ENCODE measurements at regions not wholly inside any gene's neighbourhood (a gene's known extent, or its start where the extent isn't known, plus 50 kb on each side); places are given as distances from the start of the nearest gene placed in this dataset.
A peak's percentile ranks its signal among the peaks of the same experiment; 100 is the strongest.

DNA sequence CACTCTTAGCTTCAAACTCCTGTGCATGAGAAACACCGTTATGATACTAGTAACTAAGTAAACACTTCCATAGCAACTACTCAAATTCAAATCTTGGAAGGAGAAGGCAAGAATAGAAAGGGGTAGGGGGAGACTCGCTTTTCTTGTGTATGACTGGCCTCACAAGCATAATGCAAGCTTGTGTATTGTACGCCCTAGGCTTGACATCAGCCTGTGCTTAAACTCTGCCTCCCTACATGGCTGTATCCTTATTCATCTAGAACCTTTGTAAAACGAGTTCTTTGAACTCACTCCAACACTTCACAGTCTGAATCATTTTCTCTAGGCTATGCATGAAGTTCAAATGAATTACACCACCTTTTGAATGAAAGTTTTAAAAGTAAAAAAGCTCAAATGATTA, 1071.2 kb upstream of the ADGRL3 start:
- DNase-seq (ENCODE audit: low spot score) (no peak), FAIRE-seq (no peak)

DNA sequence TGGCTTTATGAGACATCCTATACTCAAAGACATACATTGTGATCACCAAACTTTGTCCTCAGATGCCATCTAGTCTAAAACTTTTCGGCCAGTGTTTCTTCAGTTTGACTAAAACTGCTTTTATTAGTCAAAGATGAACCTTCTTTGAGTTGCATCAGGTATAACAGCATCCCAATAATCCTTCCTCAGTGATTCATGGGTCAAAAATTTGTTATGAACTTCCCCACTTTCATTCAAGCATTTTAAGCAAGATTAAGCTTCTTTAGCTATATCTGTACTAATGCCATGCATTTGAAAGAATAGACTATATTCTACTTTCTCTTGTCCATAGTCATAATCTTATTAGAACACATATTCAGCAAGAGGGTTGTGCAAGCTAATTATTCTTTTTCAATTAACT, 1070.4 kb upstream of the ADGRL3 start:
- DNase-seq (ENCODE audit: low spot score) (no peak), FAIRE-seq (no peak)

DNA sequence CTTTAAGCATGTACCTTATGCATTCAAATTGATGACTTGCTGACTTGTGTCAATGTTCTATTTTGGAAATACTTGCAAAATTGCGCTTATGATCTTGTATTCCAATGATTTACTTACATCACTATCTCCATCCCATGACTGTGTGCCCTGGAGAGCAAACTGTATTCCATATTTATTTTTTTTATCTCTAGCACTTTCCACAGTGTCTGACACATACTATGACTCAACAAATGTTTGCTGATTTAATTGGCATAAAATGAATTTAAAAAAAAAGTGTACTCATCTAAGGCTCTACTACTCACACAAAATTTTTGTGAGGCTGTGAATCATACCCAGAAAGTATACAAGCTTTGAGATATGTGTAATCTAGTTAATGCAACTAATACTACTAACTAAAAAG, 1066.8 kb upstream of the ADGRL3 start:
- FAIRE-seq = no peak
- no peak for DNase-seq (ENCODE audit: low spot score)

DNA sequence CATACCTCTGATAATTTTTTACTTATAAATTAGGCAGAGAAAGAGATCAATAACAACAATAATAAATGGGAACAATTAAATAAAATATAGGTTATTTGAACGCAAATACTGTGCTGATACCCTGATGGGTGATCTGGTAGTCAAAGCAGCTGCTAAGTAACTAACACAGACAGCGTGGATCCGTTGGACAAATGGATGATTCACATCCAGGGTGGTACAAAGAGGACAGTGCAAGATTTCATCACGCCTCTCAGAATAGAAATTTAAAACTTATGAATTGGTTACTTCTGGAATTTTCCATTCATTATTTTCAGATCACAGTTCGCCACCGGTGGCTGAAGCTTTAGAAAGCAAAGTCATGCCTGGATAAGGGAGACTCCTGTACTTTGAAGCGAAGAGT, 1066.0 kb upstream of the ADGRL3 start:
- DNase-seq (ENCODE audit: low spot score) (no peak), FAIRE-seq (no peak)

DNA sequence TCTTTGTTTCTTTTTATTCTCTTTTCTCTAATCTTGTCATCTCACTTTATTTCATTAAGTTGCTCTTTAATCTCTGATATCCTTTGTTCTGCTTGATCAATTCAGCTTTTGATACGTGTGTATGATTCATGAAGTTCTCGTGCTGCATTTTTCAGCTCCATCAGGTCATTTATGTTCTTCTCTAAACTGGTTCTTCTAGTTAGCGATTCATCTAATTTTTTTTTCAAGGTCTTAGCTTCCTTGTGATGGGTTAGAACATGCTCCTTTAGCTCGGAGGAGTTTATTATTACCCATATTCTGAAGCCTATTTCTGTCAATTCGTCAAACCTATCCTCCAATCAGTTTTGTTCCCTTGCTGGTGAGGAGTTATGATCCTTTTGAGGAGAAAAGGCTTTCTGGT, 1045.0 kb upstream of the ADGRL3 start:
- no peak for FAIRE-seq
- no peak for DNase-seq (ENCODE audit: low spot score)

DNA sequence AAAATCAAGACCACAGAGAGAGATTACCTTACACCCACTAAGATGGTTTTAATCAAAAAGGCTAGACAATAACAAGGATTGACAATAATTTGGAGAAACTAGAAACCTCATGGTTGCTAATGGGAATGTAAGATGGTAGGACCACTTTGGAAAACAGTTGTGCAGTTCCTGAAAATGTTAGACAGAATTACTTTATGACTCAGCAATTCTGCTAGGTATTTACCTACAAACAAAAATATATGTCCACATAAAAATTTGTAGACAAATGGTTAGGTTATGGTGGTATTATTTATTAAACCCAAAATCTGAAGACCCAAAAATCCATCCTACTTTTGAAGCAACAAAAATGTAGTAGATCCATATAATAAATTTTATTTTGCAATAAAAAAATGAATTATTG, 1027.0 kb upstream of the ADGRL3 start:
- FAIRE-seq (no peak), DNase-seq (ENCODE audit: low spot score) (no peak)

DNA sequence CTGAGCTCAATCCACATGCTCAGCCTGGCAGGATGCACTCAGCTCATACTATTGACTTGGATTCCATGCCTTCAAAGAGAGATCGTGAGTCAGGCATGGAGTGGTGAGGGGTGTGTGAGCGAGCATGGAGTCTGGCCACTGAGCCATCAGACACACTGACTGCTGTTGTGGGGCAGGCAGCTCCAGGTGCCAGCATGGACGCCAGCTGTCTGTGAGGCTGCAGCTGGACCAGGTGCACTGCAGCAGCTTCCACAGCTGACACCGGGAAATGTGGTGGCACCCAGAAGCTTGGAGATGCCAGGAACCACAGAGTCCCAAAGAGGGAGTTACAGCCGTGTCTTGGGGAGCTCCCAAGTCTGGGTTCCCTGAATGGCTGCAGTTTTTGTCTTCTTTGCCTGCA, 1026.4 kb upstream of the ADGRL3 start:
- no peak for FAIRE-seq
- DNase-seq (ENCODE audit: low spot score) = no peak

DNA sequence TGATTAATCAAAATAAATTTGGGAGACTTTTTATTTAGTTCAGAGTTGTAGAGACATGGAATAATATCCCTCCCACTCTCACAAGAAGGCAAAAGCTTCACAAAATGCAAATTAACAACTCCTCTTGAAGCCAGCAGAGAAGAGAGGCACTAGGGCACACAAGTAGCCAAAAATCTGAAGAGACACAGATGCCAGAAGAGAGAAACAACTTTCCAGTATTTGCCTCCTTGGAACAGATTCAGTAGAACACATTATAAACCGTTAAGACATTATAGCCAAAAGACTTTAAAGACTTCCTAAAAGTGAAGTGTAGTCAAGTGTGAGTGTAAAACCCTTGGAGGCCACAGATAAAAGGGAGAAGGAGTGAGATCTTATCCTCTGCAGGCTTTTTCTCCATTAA, 1024.9 kb upstream of the ADGRL3 start:
- no peak for DNase-seq (ENCODE audit: low spot score)
- FAIRE-seq = no peak

DNA sequence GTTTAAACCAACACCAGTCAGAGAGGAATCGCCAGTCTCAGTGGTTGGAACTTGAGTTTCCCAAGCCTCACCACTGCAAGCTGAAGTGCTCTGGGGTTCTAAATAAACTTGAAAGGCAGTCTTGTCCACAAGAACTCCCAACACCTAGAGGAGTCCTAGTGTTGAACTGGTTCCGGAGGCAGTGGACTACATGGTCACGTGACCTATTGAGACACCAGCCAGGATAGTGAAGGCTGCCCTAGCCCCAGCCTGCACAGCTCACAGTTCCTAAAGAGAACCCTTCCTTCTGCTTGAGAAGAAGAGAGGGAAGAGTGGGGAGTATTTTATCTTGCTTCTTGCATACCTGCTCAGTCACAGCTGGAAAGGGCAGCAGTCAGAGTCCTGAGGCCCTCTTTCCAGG, 1012.7 kb upstream of the ADGRL3 start:
- no peak for DNase-seq (ENCODE audit: low spot score)
- FAIRE-seq = no peak

DNA sequence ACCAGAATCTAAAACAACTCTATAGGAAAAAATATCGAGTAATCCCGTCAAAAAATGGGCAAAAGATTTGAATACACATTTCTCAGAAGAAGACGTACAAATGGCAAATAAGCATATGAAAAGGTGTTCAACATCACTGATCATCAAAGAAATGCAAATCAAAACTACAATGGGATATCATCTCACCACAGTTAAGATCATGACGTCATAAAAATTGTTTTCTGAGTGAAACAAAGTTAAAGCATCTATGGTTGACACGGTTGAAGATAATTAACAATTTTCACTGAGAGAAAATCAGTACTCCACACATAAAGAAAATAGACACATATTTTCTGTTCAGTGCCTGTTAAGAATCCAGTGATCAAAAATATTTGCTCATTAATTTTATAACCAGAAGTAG, 1010.8 kb upstream of the ADGRL3 start:
- FAIRE-seq = no peak
- no peak for DNase-seq (ENCODE audit: low spot score)

DNA sequence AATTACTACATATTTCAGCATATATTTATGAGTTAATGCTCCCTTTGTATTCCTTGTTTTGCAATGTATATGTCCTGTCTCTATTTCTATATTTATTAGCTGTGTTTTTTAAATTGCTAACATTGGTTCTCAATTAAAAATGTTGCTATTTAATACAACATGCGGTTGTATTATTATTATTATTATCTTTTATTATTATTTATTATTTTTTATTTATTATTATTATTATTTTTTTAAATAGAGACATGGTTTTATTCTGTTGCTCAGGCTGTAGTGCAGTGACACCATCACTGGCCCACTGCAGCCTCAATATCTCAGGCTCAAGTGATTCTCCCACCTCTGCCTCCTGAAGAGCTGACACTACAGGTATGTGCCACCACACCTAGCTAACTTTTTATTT, 1005.9 kb upstream of the ADGRL3 start:
- FAIRE-seq = no peak

DNA sequence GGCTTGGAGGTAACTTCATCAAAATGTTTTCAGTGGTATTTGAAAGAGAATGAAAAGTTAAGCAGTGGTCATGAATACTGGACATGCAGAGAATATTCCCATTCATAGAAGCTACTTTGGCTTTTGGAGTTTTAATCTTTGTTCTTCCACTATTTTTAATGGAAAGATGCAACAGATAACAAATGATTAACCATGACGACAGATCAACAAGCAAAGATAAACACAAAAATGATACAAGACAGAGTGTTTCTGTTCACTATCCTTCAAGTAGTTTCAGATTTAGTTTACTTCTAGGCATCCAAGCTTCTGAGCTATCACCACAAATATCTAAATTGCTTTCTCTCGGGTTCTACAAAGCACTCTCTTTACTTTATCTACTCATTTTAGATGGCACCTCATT, 1004.9 kb upstream of the ADGRL3 start:
- DNase-seq (ENCODE audit: low spot score) (no peak), FAIRE-seq (no peak)

More for the DNA sequence above, 1005.9 kb upstream of the ADGRL3 start:
- DNase-seq (ENCODE audit: low spot score) = no peak

DNA sequence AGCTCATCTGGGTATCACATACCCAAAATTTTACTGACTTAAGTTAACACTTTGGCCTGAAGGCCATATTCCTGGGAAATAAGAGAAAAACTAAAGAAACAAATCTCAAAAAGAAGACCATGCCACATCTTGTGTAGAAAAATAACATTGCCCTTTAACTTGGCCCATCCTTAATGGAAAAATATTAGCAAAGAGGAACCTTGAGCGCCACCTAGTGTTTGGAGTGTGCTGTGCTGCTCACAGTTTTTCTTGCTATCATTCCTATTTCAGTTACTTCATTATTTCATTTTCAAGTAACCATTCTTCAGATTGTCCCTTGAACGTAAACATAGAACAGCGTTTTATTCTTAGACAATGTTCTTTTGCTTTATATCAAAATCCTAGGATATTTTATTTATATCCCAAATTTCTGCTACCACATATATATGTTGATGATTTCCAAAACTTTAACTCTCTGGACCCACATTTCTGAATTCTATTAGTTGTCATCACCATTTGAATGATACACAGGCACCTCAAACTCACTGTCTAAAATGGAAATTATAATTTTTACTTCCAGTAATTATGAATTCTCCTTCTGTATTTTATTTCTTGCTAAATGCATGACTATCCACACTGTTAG, 999.0 kb upstream of the ADGRL3 start:
- peak; percentile 17 for DNase-seq (ENCODE audit: low spot score)
- peak; percentile 30 for FAIRE-seq

DNA sequence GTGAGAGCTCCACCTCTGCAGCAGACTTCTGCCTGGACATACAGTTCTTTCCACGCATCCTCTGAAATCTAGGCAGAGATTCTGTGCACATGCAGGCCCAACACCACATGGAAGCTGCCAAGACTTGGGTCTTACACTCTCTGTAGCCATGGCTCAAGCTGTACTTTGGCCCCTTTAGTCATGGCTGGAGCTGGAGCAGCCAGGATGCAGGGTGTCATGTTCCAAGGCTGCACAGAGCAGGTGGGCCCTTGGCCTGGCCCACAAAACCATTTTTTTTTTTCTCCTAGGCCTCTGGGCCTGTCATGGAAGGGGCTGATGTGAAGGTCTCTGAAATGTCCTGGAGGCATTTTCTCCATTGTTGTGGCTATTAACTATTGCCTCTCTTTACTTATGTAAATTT, 990.5 kb upstream of the ADGRL3 start:
- no peak for FAIRE-seq

DNA sequence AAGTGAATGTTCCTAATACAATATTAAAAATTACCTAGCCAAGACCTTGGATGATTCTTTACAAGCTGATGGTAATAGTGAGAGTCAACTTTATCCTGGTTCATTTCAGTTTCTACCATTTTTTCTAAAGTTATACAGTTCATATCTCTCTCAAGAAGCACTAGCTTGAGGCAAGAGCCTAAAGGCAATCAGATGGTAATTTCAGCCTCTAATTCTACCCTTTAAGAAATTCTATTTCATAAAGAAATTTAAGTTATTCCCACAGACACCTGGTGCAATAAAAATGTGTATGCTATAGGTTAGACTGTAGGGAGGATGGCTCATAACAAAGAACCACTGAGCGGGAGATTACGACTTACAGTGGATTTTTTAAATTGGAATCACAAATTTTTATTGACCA, 984.2 kb upstream of the ADGRL3 start:
- no peak for DNase-seq (ENCODE audit: low spot score)
- FAIRE-seq = no peak

More for the DNA sequence above, 990.5 kb upstream of the ADGRL3 start:
- DNase-seq (ENCODE audit: low spot score) = no peak

DNA sequence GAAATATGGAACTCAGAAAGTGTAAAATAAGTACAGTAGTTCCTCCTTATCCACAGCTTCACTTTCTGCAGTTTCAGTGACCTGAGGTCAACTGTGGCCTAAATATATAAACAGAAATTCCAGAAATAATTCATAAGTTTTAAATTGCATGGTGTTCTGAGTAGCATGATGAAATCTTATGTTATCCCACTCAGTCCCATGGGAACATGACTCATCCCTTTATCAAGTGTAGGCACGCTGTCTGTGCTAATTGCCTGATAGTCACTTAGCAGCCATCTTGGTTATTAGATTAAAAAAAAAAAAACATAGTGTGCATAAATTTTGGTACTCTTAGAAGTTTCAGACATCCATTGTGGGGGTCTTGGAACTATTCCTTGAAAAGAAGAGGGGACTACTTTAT, 983.4 kb upstream of the ADGRL3 start:
- DNase-seq (ENCODE audit: low spot score) = no peak

DNA sequence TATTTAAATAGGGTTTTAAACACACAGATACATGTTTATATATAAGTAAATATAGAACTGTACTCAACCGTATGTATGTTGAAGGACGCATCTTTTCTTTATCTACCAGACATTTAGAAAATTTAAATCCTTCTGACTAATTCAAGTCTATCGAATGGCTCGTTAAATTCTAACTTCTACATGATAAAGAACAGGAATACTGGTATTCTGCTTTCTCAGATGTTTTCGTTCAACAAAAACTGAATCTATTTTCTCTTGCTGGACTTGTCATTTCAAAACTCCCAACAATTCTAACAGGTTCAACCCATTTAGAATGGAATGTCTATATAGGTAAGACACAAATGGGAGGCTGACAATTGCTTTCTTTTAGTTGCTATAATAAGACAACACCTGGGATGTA, 978.3 kb upstream of the ADGRL3 start:
- no peak for FAIRE-seq
- DNase-seq (ENCODE audit: low spot score) = no peak

More for the DNA sequence above, 983.4 kb upstream of the ADGRL3 start:
- FAIRE-seq = no peak

DNA sequence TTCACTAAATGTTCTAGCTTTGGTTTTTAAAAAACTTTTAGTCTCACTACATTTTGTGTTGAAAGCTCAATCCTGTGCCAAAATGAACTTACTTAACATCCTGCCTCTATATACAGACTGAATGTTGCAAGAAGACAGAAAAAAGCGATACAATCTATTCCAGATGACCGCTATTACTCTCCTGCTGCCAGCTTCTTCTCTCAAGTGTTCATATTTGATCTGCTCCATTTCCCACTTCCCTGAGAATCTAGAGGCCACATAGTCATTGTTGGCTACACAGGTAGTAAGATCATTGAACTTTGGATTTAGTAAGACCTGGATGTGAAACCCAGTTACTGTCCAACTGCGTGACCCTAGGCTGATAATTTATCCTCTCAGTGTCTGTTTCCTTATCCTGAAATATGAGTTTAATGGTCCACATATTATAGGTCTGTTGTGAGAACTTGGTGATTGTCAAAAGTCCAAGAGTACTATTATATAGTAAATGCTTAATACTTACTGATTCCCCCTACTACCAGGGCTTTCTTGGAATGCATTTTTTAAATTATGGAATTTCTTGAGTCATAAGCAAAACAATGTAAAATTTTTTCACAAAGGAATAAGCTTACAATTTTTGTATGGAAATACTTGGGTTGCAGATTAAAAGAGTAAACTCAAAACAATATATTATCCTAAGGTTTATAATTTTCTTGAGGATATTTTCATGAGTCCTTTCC, 976.8 kb upstream of the ADGRL3 start:
- DNase-seq (ENCODE audit: low spot score) (no peak), FAIRE-seq (no peak)

DNA sequence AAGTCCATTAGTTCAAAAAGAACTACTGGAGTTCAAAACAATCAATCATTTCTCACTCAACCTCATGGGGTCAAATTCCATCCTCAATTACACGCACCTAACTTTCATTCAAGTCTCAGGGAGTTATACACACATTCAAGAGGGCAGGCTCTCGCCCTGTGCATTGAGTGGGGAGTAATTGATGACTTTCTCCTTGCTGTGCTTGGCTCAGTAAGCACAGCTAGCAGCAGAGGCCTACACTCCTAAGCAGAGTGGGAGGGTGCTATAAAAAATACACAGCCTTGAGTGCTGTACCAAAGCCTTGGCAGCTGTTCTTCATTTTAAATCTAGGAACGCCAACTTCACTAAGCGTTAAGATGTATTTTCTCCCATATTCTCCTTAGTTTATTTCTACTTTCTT, 958.3 kb upstream of the ADGRL3 start:
- no peak for FAIRE-seq
- no peak for DNase-seq (ENCODE audit: low spot score)

DNA sequence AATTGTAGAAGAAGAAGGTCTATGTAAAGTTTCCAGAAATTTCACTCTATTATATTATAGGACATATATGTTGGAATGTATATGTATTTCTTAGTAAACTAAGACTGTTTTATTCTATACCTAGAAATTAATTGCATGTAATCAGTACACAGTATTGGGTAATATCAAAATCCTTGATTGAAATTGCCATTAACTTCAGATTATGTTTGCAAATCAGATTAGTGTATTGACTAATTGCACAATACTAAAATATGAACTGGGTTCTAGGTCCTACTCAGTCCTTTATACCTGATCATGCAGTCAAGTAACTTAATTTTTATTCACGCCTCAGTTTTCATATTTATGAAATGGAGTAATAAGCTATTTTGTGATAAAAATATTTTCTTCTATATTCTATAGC, 950.3 kb upstream of the ADGRL3 start:
- DNase-seq (ENCODE audit: low spot score) = no peak
- FAIRE-seq = no peak

DNA sequence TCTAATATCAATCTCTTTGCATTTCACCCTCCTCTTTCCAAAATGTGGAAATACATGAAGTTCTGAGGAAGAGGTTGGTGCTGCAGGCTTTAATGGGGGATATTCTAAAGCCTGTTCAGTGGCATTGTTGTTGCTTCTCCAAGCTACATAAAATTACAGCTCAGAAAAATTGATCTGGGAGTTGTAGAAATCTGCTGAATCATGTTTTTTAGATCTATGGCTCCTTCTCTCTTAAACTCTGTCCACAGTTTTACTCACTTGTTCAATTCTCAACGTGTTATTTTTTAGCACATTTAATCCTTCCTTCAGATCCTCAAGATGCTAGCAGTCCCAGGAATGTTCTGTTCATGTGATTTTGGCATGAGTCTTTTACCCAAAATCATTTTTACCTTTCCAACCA, 949.5 kb upstream of the ADGRL3 start:
- FAIRE-seq = no peak
- no peak for DNase-seq (ENCODE audit: low spot score)

DNA sequence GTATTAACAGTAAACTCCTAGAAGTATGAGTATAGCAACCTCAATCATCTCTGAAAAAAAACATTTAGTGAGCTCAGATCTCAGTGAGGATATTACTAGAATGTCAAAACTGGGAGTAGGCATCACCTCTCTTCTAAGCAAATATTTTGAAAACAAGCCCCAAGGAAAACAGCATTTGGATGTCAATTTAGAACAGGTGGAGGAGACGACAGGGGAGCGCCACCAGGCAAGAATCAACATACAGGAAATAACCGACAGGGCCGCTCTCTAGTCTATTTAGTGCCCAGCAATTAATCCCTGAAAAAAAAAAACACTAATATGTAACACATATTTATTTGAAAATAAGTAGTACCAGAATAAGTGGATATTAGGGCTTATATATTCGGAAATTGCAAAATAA, 940.3 kb upstream of the ADGRL3 start:
- no peak for FAIRE-seq
- no peak for DNase-seq (ENCODE audit: low spot score)

DNA sequence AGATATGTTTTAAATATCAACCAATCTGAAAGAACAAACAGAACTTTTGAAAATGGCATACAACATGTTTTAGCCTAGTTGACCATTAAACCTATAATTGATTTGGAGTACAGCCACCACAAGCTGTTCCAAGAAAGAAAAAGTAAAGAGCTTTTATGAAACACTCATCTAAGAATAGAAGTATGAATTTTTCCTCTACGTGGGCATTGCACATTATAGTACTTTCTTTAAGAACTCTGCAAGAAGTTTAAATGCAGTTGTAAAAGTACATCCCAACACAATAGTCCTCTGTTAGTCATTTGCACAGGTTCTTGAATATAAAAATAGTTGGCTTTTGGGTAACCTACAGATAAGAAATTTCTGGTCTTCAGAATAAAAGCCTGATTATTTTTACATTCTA, 933.6 kb upstream of the ADGRL3 start:
- FAIRE-seq (no peak), DNase-seq (ENCODE audit: low spot score) (no peak)

DNA sequence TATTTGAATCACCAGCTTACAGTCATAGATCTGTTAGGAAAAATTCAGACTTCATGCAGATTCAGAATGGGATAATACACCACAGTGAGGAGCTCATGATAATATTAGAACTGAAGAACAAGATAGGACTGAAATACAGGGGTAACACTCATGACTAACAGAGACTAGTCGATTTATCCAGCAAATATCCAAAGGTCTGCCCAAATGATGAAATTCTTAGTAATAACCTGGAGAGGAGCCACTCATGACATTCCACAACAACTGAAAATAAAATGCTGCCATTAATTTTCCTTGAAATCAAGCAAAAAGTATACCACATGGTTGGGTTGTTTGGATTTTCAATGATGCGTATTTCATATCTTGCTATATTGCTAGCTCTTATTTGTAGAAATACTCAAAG, 903.7 kb upstream of the ADGRL3 start:
- FAIRE-seq = no peak
- DNase-seq (ENCODE audit: low spot score) = no peak
